NCI-H226 (cell line): ENCODE measurements at regions not wholly inside any gene's neighbourhood (a gene's known extent, or its start where the extent isn't known, plus 50 kb on each side); places are given as distances from the start of the nearest gene placed in this dataset.

Experiments used
- DNase-seq: peaks from one replicate; pipeline ENCODE4 v3.0.0-alpha.2; 2015

DNA sequence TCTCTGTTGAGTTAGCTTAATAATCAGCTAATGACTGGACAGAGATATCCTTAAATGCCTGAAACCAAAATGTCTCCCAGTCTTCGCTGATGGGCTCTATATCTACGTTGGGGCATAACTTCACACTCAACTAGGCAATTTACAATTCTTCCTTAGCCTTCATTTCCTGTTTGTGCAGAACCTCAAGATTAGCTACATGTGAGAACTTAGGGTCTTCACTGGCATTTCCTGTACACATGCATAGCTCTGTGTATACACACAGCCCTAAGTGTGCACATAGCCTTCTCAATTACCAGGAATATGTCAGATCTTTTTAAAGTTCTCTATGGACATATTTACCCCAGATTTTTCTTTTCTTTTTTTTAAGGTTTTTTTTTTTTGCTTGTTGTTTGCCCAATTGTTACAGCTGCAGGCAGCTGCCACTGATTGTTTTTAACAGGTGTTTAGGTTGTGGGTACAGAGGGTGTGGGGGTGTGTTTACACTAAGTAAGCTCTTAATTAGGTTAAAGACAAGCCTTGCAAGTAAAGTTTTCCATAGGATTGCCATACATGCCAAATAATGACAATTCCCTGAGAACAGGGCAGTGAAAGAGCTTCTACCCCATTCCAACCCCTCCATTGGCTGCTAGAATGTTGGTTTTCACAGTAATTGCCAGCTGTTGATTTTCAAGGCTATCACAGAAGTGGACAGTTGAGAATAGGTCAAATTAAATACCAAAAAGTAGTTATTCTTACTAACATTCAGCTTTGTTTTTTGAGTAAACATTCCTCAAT lies 441.0 kb downstream of the TLE4 start:
- DNase-seq: no peak

DNA sequence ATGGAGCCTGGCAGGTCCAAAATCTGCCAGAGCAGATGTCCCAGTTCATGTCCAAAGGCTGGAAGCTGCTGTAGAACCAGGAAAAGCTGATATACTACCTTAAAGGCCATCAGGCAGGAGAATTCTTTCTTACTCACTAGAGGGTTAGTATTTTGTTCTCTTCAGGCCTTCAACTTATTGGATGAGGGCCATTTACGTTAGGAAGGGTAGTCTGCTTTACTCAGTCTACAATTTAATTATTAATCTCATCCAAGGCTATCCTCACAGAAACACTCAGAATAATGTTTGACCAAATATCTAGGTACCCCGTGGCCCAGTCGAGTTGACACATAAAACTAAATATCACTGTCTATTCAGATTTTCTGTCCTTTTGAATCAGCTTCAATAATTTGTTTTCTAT lies 437.4 kb downstream of the TLE4 start:
- no peak for DNase-seq

- no peak for DNase-seq
These were observed 432.9 kb downstream of the TLE4 start for GRCh38 chr9:80004714-80005113.

DNA sequence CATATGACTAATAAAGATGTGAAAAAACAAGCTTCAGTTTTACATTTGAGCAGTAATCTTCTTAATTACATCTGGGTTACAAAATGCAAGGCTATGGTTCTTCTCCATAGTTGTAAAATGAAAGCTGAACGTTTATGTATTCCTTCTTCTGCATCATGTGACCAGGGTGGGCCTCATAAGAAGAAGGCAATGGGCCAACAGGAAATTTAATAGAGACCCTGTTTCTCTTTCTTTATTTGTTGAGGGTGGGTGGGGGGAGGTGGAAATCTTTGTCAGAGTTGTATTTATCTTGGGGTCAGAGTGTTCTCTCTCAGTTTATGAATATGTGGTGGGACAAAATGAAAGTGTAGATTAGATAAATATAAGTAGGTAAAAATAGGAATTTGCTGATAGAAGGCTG lies 418.8 kb downstream of the TLE4 start:
- DNase-seq: no peak

DNA sequence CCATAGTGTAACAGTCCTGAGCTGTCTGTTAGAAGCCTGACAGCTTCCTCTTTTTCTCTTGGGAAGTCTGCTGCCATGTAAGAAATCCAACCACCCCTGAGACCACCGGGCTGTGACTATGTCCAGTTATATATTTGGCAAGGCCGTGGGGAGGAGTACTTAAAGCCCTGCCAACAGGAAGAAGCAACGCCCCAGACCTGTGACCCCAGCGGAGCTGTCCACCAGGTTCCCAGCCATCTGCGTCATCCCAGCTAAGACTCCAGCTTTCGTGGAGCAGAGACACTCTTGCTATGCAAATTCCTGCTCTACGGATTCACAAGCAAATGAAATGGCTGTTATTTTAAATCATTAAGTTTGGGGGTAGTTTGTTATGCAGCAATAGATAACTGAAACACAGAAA lies 417.3 kb downstream of the TLE4 start:
- no peak for DNase-seq

- DNase-seq: no peak
These were observed 416.4 kb downstream of the TLE4 start for GRCh38 chr9:79988126-79988525.

GRCh38 chr9:79986437-79986836 lies 414.7 kb downstream of the TLE4 start:
- no peak for DNase-seq

DNA sequence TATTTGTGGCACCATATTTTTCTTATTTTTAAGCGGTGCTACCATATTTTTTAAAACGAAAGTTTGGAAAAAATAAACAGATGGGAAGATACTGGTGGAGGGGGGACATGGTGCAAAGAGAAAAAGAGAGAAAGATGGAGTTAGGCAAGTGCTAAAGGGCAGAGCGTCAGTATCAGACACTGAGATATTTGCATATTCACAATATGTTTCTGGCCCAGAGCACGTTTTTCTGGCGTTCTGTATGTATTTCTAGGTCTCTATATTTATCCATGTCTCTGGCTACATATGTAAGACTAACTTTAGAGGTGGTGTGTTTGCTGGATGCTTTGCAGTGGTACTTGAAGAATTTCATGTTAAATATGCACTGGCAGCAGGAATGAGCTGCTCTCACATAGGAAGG lies 414.0 kb downstream of the TLE4 start:
- DNase-seq: no peak

GRCh38 chr9:79985264-79985663 lies 413.5 kb downstream of the TLE4 start:
- DNase-seq: no peak

DNA sequence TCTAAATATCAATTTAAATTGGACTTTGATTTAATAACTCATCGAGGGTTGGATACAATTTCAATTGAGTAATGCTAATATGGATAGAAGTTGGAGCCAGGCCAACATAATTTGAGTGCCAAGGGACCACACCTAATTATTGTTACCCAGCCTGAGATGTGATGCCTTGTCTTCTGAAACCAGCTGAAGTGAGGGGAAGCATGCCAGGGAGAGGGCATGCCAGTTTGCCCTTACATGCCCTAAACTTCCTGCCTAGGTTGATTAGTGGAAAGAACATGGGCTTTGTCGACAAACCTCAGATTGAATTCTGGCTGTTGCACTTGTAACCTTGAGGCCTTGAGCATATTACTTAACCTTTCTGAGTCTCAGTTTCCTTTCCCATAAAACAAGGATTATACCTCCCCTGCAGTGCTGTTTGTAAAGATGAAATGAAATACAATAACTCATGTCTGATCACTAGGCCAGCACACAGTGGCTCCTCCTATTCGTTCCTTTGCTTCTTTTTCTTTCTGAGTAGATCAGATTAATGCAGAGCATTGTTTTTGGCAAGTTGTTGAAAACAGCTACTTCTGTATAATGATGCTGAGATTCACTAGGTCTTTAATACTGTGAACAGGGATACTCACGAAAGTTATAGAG lies 412.8 kb downstream of the TLE4 start:
- no peak for DNase-seq

DNA sequence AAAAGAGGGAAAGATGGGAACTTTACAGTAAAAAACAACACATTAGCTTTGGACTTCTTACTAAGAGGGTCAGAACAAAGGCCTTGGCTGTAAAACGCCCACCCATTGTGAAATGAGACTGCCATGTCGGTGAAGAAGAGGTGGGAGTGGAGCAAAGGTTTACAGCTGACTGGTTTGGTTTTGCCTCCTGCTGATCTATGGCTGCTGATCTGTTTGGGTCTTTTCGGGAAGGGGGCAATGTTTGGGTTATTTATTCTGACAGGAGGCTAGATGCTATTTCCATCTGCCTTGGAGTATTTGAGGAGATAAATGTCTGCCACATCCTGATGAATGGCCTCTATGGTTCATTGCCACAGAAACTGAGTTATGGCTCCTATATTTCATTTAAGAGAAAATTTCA lies 408.7 kb downstream of the TLE4 start:
- DNase-seq: no peak

GRCh38 chr9:79977510-79978197 lies 405.9 kb downstream of the TLE4 start:
- no peak for DNase-seq

DNA sequence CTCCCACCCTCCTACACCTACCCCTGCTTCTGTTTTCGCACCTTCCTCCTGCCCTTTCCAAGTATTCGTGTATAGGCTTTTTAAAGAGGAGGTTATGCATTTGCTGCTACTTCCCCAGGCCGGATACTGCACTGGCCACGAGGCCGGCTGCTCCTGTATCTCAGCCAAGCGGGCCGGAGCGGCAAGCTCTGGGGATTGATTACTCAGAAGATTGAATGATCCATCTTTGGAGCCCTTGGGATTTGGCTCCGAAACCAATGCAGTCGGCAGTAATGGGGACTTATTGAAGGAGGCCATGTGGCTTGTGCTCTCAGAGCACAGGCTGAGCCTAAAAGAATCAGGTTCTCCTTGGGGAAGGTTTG lies 405.3 kb downstream of the TLE4 start:
- DNase-seq: no peak

- no peak for DNase-seq
These were observed 404.7 kb downstream of the TLE4 start for GRCh38 chr9:79976257-79977073.

GRCh38 chr9:79975621-79976256 lies 404.0 kb downstream of the TLE4 start:
- no peak for DNase-seq

GRCh38 chr9:79974806-79975422 lies 403.1 kb downstream of the TLE4 start:
- no peak for DNase-seq

- no peak for DNase-seq
These were observed 401.9 kb downstream of the TLE4 start for GRCh38 chr9:79973627-79974026.

DNA sequence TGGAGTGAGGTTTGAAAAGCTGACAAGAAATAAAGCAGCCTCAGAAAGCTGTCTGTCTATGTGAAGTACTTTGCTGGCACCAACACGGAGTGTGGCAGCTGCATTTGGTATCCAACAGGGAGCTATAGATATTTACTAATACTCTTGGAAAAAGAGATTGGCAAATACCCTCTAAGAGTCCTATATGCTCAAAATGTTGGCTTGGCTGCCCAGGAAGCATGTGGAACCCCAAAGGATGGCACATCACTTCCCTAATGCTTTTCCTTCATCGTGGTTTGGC lies 398.3 kb downstream of the TLE4 start:
- no peak for DNase-seq

- DNase-seq: no peak
These were observed 397.8 kb downstream of the TLE4 start for GRCh38 chr9:79969393-79970145.

- no peak for DNase-seq
These were observed 396.8 kb downstream of the TLE4 start for GRCh38 chr9:79968533-79968932.

DNA sequence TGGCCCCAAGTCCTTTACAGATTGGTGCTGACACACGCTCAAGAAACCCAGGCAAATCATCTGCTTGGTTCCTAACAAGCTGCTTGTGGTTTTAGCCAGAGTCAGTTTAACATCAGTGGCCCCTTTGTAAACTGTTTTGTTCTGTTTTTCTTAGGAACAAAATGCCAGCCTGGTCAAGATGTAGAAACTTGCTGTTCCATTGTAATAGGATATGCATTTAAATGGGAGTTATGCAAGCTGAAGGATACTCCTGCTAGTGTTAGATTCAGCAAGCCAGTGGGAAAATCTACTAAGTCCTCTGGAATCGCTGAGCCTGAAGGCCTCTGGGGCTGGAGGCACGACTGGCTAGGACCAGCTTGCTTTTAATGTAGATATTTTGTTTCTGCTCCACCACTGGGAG lies 391.1 kb downstream of the TLE4 start:
- DNase-seq: no peak

DNA sequence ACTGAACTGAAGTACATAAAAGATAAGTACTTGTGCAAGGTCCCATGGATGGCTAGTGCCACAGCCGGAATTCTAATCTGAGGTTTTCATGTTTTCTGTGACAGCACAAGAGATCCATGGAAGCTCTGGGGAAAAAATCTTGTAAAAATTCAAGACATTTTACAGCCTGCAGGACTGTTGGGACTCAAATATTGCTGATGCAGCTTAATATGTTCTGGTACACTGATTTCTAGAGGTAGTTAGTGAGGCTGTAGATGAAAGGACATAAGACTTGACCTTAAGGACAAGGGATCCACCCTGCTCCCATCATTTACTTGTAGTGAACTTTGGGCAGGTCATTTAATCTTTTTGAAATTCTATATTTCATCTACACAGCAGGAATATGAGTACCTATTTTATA lies 390.4 kb downstream of the TLE4 start:
- DNase-seq: no peak
